HG02870 (cell line): ENCODE measurements at regions not wholly inside any gene's neighbourhood (a gene's known extent, or its start where the extent isn't known, plus 50 kb on each side); places are given as distances from the start of the nearest gene placed in this dataset.
"Not testable (repeated sequence)": the region's sequence is repeated elsewhere in the genome, so short reads cannot be mapped to it uniquely, and the experiment has no call there.

Experiments used
- ATAC-seq: cut with Tn5 transposase; IDR thresholded peaks from one replicate; pipeline ENCODE4 v1.9.1; 2021; ENCODE audit warnings: mild to moderate bottlenecking, moderate library complexity; ENCODE audit not compliant: unreplicated experiment

GRCh38 chr3:152768478-152768877, 66.5 kb upstream of the P2RY1 start:
- ATAC-seq, result no peak

DNA sequence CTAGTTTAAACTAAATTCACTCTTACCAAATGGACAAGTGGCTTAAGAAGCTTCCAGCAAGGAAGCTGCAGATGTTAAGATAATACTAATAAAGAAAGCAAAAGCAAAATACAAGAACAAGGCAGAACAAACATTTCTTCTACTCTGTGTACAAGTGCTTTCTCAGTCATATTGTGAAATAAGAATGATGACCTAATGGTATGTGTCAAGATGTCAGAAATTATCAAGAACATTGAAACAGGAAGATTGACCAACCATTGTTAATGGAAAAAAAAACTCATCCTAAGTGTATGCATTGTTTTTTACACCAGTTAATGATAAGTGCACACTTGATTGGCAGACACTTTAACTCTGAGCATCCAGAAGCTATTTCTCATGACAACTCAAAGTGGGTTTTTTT, 65.4 kb upstream of the P2RY1 start:
- peak; percentile 75 for ATAC-seq

DNA sequence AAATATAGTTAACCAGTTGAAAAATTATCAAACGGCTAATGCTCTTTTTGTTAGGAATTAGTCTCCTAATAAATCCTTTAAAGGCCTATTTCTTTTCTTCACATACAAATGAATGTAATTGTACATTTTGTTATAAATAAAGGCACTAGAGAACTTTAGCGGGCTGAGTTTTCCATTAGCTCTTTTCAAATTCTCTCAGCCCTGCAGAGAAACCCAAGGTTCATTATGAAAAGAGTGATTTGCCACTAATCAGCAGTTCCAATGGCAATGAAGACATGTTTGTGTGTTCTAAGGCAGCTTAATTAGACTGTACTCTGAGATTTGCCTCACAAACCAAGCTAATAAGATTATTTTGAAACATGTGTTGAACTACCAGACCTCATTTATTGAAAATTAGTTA, 64.6 kb upstream of the P2RY1 start:
- ATAC-seq, result no peak

DNA sequence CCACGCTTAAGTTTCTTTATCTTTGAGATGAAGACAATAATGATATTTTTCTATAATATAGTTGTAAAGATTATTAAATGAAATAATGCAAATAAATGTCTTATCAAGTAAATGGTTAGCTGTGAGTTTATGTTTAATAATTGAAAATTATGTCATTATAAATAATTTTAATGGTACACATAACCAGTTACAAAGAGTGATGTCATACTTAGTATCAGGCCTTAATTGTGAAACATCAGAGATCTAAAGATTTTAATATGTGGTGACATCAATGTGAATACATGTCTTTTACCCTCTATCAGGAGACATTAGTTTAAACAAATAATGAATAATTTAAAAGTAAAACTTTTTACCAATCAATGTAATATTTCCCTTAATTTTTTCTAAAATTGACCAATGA, 63.8 kb upstream of the P2RY1 start:
- no peak for ATAC-seq

DNA sequence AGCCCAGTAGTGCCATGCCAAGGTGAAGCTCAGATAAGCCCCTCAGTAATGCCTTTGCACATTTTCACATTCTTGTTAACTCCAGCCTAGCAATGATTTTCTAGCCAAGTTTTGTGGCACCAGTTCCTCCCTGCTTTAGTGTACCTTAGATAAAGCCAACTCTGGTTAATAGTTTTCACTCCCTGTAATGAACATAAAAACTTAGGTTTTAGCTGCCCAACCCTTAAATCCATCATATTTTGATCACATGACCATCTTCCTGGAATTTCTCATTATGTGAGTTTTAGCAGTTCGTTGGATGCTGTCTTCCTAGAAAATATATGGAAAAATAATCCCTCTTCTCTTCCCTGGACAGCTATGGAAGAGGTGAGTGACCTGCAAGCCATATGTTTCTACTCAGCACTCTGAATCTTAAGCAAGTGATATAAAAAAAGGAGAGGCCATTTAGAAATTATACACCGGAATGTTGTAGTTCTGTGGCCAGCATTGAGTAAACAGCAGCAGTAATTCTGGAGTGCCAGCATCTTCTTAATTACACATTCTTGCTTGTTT, 62.2 kb upstream of the P2RY1 start:
- no peak for ATAC-seq

GRCh38 chr3:152773633-152774032, 61.3 kb upstream of the P2RY1 start:
- no peak for ATAC-seq

GRCh38 chr3:152774230-152774629, 60.7 kb upstream of the P2RY1 start:
- ATAC-seq, result not testable (repeated sequence)

- no peak for ATAC-seq
Observed at GRCh38 chr3:152778022-152778421, 56.9 kb upstream of the P2RY1 start.

DNA sequence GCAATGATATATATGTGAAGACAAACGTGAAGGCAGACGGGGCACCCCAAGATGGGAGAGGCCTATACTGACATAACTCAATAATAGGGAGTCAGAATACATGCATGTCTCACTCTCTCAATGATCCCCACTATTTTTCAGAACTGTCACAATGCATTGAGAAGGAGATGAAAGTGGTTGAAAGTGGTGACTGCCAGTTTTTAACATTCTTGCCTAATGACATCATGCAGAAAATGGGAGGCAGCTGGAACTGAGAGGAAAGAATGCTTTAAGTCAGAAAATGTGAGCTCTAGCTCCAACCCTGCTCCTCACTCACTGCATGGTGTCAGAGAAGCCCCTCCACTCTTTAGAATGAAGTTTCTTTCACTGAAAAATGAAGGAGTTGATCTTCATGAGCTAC, 55.3 kb upstream of the P2RY1 start:
- no peak for ATAC-seq

DNA sequence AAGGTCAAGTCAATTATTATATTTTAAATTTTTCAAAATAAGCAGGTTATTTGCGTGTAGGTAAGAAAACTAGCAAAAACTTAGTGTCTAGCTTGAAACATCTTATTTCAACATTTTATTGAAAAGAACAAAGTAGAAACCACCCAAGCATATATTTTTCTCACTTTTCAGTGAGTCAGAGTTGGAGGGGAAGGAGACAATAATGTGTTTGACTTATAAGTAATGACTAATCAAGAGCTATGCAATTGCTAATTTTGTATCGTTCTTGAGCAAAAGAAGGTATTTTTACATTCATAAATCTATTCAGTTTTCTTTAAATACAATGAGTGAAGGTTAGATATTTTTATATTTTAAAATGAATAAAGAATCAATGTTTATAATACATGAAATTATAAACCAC, 54.4 kb upstream of the P2RY1 start:
- ATAC-seq, result no peak

- ATAC-seq, result no peak
Observed at GRCh38 chr3:152785051-152785450, 49.9 kb upstream of the P2RY1 start.
